Adrenal gland (tissue), 5 donors: ENCODE measurements at regions not wholly inside any gene's neighbourhood (a gene's known extent, or its start where the extent isn't known, plus 50 kb on each side); places are given as distances from the start of the nearest gene placed in this dataset.

Experiments used
- POLR2A ChIP-seq, 2 donors: fragments of 450-650 bp; IDR thresholded peaks; one replicate each; pipeline ENCODE4 v1.6.1; 2017; ENCODE audit warnings: antibody characterized with exemption in 2 of 2, mild to moderate bottlenecking in 2 of 2, moderate library complexity in 1 of 2
- TF ChIP-seq, protein P1 (sequence below), 6 experiments: fragments of 450-650 bp in 4 of 6; fragments of 200-600 bp in 2 of 6; sonication (generic) in 1 of 6; IDR thresholded peaks; 1 replicate in 5 of 6; 2 replicates in 1 of 6; pipeline versions ENCODE4 v1.5.1 to v1.8.0; 2016 to 2021; ENCODE audit warnings: antibody characterized with exemption in 6 of 6, mild to moderate bottlenecking in 2 of 6, moderate library complexity in 1 of 6
- donor health status: DM: no; HTN: no; CAD: no.

DNA sequence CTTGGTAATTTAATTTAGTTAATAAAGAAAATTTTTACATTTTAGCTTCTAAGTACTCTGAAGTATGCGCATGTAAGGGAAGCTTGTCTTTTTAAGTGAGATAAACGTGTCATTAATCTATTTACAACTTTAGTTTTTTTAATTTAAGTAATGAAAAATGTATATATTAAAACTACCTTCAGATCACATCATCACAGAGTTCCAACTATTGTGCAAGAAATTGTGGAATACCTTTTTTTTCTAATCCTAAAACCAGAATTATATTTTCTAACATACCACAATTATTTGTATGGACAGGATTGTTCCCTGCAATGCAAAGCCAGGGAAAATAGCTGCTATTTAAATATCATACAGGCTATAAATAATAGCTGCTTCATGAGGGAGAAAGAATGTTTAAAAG is 303.2 kb upstream of the KCND2 start:
- TF ChIP-seq, protein P1, sequence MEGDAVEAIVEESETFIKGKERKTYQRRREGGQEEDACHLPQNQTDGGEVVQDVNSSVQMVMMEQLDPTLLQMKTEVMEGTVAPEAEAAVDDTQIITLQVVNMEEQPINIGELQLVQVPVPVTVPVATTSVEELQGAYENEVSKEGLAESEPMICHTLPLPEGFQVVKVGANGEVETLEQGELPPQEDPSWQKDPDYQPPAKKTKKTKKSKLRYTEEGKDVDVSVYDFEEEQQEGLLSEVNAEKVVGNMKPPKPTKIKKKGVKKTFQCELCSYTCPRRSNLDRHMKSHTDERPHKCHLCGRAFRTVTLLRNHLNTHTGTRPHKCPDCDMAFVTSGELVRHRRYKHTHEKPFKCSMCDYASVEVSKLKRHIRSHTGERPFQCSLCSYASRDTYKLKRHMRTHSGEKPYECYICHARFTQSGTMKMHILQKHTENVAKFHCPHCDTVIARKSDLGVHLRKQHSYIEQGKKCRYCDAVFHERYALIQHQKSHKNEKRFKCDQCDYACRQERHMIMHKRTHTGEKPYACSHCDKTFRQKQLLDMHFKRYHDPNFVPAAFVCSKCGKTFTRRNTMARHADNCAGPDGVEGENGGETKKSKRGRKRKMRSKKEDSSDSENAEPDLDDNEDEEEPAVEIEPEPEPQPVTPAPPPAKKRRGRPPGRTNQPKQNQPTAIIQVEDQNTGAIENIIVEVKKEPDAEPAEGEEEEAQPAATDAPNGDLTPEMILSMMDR (IDR thresholded peaks at IDR 0.05) = no peak
- TF ChIP-seq POLR2A (IDR thresholded peaks at IDR 0.05) = no peak
